Heart left ventricle (tissue), 13 donors: ENCODE measurements at regions not wholly inside any gene's neighbourhood (a gene's known extent, or its start where the extent isn't known, plus 50 kb on each side); places are given as distances from the start of the nearest gene placed in this dataset.

Source experiments
- CTCF ChIP-seq, 12 donors: fragments of 200-600 bp; sonication (generic) in 4 of 12; IDR thresholded peaks; one replicate each; pipeline versions ENCODE4 v1.5.0 to v1.8.0; 2018 to 2022; ENCODE audit warnings: antibody characterized with exemption in 12 of 12, mild to moderate bottlenecking in 5 of 12
- POLR2A ChIP-seq, 2 donors: fragments of 450-650 bp; IDR thresholded peaks; one replicate each; pipeline ENCODE4 v1.6.1; 2017; ENCODE audit warnings: antibody characterized with exemption in 2 of 2, mild to moderate bottlenecking in 2 of 2, moderate library complexity in 2 of 2
- donor health status: ischemic (EF 13 %, LVEDD 7.1; RV severe dilation, severe dysfunction).
- donor health status: DM: no; HTN: yes; CAD: no.
- donor health status: DM: no; HTN: no; CAD: no.
- donor health status: ischemic (EF 25% LVEDD 6.9; RV normal size, moderate dysfunction).
- donor health status: ischemic (EF 25% LVEDD 5.7; RV mildly dilated, moderate dysfunction).
- donor health status: ischemic (EF 35%, LVEDD 5.7; RV mildly dilated, moderate dysfunction).
- donor health status: nonischemic (EF 11% LVEDD 7.7; RV severe dilation, severe dysfunction).
- donor health status: DM: yes; HTN: yes; CAD: no.
- donor health status: PGD.
- donor health status: ischemic (EF 29% LVEDD 5.4; RV normal size, mild dysfunction).
- donor health status: nonischemic (EF 23%, LVEDD 6.1; RV moderate dilation, normal function).

- TF ChIP-seq POLR2A (IDR thresholded peaks at IDR 0.05): no peak
- no peak for TF ChIP-seq CTCF (IDR thresholded peaks at IDR 0.05)
Measured at GRCh38 chr4:130524057-130524456, 1428.1 kb downstream of the C4orf33 start.
